ENCODE measurements at regions not wholly inside any gene's neighbourhood (a gene's known extent, or its start where the extent isn't known, plus 50 kb on each side); places are given as distances from the start of the nearest gene placed in this dataset.

DNA sequence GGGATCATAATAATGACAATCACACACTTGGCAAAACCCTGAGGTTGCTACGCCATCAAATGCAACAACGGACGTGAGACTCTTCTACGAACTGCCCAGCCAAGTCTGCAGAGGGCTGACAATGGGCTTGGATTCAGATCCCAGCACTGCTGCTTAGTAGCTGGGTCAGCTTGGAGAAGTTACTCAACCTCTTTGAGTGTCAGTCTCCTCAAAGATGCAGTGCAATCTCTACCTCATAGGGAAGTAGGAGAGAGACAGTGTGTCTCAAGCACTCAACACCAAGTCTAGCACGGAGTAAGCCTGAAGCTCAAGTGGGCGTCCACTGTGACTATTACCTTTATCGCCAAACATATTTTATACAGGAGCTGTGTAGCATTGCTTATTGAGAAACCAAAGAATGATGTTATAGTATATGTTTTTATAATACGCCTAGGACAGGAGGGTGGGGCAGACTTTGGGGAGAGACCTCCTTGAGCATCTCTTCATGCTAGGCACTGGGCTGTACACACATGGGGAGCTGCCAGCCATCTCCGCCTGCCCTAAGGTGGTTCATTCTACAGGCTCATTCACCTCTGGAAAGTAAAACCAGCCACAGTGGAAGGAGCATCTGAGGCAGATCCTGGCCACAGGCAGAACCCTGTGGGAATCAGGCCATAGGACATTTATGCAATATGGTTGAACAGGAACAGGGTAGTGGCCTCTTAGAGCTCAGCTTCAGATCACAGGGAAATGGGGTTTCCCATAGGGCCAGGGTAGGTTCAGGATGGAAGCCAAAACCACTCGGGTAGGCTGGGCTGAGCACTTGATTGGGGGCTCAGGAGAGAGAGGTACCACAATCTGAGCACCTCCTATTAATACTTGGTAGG, 160.2 kb downstream of the MRPL14 start:
- DNase-seq: no peak

DNA sequence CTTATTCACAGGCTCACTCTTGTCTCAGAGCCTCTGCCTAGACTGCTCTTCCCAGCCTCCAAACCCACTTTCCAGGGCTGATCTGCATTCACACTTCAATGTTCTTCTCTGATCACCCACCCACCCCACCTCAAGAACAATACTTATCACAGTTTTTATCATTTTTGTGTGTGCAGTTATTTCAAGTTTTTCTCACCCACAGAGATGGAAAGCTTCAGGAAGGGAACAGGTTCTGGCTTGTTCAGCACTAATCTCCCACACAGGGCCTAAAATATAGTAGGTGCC, 160.9 kb downstream of the MRPL14 start:
- DNase-seq: no peak

DNA sequence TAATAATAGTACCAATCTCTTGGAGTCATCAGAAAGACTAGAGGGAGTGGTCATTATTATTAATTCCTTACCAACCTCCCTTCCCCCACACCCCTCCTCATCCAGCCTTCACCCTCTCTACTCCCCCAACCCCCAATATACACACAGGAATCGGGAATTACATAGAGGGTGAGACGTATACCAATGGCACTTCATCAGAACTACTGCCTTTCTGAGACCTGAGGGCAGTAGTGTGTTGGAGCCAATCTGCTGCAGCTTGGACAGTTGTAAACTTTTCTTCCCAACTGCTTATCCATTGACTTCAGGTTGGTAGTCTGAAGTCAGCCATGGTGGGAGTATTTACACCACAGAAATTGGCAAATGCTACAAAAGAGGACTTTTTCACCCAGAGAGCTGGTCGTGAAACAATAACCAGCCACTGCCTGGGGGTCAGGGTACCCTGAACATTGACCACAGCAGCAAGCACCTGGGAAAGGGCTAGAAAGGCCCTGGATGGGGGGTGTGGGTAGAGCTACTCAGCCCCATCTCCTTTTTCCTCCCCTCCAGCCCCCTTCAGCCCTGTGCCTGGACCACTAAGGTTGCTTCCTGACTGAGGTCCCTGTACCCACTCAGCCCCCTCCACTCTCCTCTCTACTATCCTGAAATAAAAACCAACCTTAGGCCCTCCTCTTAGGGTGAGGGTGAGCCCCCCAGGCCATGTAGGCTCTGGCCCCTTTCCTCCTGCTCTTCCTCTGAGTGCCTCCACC, 161.5 kb downstream of the MRPL14 start:
- DNase-seq: no peak

DNA sequence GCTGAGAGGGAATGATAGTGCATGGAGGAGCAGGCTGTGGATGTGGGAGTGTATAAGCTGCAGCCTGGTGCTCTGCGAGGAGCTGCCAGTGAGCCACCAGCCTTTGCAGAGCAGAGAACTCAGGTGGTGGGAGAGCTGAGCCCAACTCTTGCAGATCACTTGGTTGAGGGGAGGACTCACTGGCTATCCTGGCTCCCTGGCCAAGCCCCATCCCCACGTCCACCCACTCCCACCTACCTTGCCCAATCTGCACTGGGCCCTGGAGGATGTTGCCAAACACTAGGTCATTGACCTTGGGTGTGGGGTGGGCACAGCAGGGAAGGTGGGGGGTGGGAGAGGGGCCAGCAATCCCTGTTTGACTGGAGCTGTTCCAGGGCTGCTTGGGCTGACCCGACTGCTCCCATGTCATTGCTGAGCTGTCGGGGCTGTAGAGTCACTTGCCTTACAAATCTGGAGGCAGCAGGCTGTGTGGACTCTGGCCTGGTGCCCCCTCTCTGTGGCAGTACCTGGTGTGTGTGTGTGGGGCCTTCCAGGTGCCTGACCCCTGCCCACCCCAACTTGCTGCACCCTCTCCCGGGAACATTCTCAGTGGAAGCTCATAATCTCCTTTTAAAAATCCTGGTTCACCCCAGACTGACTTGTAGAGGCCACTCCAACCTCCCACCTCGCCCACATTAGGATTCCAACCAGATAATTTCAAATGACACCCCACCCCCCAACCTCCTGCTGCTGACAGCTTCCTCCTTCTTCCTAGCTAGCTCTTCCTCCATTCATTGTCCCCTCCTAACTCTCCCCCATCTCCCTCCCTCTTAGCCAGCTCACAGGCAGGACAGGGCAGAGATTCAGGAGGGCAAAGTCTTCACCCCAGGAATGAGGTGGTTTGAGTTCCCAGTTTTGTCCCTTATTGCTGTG, 162.3 kb downstream of the MRPL14 start:
- DNase-seq: no peak

DNA sequence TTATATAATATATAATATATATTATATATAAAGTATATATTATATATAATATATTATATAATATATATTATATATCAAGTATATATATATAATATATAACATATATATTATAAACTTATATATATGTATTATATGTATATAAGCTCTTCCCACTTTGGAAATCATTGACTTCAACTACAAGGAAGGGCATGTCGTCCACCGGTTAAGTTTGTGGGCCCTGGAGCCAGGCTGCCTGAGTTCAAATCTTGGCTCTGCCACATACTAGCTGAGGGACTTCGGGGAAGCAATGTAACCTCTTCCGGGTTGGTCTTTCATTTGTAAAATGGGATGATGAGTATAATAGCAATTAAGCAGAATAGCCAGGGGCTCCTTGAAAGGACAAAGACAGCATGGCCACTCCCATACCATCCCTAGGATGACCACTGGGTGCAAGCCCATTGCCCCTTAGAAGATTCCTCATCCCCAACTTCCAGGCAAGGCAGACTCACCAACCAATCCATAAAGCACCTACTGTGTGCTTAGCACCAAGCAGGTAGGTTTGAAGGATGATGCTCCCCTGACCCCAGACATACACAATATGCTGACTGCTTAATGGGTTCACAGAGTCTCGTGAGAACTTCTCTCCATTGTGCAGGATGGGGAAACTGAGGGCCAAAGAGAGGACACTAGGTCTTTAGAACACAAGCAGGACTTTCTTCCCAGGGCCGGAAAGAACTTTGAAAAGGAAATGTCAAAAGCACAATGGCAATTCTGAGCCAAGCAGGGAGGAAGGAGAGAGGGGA, 163.2 kb downstream of the MRPL14 start:
- no peak for DNase-seq

DNA sequence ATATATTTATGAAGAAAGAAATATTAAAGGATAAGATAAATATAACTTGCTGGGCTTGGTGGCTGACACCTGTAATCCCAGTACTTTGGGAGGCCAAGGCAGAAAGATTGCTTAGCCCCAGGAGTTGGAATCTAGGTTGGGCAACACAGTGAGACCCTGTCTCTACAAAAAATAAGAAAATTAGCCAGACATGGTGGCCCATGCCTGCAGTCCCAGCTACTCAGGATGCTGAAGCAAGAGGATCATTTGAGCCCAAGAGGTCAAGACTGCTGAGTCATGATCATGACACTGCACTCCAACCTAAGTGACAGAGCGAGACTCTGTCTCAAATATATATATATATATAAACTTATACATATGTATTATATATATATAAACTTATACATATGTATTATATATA, 164.0 kb downstream of the MRPL14 start:
- no peak for DNase-seq

DNA sequence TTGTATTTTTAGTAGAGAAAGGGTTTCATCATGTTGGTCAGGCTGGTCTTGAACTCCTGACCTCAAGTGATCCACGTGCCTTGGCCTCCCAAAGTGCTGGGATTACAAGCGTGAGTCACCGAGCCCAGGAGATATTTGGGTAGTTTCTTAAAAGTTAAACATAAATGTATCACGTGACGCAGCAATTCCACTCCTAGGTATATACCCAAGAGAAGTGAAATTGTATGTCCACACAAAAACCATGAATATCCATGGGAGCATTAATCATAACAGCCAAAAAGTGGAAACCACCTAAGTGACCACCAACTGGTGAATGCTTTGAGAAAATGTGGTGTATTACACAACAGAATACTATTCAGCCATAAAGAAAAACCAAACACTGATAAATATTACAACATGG, 164.8 kb downstream of the MRPL14 start:
- no peak for DNase-seq

DNA sequence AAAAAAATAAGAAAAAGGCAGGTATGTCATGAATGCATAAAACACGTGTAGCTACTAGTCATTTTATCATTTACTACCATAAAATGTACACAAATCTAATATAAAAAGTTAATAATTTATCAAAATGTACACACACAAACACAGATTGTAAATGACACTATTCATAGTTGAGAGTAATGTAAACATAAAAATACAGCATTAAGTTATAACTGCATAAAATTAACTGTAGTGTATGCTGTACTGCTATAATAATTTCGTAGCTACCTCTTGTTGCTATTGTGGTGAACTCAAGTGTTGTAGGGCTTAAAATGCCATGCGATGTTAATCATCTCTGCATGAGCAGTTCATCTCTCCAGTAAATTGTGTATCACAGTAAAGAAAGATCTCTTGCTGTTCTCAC, 170.0 kb downstream of the MRPL14 start:
- no peak for DNase-seq

DNA sequence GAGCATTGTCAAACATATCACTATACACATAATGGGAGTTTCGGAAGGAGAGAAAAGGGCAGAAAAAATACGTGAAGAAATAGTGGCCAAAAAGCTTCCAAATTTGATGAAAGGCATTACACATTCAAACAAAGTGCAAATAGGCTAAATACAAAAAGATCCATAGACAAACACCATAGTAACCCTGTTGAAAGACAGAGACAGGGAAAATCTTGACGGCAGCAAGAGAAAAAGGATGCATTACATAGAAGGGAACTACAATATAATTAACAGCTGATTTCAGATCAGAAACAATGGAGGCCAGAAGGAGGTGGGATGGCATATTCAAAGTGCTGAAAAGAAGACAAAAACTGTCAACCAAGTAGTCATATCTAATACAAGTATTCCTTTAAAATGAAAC, 170.8 kb downstream of the MRPL14 start:
- no peak for DNase-seq

DNA sequence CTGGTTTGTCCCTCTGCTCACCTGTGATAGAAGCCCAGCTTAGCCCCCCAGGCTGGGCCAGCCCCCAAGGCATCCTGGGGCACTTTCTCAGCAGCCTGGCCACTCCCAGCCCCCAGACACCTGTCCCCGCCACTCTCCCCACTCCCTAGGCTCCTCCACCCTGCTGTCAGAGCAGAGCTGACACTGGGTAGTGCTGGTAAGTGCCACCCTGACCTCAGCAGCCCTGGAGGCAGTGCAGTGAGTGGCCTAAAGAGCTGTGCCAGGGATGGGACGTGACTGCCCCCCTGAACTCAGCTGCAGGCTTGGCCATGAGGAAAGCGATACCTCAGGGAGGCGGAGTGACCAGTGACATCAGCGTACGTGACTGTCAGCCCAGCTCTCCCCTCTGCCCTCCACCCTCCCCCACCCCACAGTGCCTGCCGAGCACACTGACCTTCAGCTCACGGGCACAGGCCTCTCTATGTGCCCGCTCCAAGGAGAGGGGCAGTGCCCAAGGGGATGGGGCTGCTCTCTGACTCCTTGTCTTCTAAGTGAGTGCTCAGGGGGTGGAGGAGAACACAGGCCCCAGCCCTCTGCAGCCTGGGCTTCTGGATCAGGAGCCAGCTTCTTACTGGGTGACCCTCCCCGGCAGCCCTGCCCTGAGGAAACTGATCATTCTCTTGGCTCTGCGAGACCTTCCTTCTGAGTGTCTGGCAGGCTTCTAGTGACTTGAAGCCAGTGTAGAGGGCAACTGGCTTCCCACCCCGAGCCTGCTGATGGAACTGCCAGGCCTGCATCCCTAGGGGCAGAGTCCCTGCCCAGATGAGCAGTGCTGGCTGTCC, 172.7 kb downstream of the MRPL14 start:
- DNase-seq: no peak

DNA sequence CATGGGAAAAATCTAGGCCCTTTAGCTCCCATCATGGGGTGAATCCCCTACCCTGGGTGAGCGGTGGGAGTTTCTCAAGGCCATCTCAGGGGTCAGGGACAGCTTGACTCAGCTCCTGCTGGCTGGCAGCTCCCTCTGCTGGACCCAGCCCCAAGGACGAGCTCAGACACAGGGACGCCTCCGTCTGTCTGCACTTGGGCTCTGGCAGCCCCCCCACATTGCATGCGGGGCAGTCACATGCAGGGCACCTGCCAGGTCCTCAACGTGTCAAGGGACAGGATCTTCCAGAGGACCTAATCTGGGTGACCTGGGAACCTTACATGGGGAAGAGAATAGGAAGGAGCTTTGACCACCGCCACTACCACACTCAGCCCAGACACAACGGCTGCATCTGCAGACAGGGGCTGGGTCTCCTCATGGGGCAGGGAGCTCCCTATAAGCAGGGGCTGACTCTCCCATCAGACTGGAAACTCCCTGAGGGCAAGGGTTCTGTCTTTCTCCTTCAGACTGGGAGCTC, 173.4 kb downstream of the MRPL14 start:
- DNase-seq: no peak

DNA sequence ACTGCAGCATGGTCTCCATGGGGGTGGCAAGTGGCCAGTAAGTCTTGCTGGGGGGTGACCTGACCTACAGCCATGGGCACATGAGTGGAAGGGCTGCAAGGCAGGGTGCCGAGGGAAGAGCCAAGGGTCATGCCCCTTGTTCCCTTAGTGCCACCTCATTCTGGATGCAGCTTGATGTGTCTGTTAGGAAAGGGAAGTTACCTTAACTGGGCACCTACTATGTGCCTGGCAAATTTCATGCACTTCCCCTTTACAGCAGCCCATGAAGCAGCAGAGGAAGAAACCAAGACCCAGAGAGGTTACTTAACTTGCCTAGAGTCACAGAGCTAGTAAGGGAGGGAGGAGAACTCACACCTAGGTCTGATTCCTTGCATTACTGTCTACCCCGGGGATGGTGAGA, 174.0 kb downstream of the MRPL14 start:
- DNase-seq: no peak

DNA sequence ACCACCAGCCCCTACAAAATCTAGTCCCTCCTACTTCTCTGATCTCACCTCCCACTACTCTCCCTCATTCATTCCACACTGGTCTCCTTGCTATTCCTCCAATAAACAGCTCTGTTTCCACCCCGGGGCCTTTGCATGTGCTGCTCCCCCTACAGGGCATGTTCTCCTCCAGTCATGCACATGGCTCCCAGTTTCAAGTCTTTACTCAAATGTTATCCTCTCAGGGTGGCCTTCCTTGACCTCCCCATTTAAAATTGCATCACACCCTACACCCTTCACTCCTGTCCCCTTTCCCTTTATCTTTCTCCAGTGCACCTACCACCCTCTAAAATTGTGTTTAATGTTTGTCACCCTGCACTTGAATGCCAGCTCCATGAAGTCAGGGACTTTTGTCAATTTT, 174.5 kb downstream of the MRPL14 start:
- no peak for DNase-seq

DNA sequence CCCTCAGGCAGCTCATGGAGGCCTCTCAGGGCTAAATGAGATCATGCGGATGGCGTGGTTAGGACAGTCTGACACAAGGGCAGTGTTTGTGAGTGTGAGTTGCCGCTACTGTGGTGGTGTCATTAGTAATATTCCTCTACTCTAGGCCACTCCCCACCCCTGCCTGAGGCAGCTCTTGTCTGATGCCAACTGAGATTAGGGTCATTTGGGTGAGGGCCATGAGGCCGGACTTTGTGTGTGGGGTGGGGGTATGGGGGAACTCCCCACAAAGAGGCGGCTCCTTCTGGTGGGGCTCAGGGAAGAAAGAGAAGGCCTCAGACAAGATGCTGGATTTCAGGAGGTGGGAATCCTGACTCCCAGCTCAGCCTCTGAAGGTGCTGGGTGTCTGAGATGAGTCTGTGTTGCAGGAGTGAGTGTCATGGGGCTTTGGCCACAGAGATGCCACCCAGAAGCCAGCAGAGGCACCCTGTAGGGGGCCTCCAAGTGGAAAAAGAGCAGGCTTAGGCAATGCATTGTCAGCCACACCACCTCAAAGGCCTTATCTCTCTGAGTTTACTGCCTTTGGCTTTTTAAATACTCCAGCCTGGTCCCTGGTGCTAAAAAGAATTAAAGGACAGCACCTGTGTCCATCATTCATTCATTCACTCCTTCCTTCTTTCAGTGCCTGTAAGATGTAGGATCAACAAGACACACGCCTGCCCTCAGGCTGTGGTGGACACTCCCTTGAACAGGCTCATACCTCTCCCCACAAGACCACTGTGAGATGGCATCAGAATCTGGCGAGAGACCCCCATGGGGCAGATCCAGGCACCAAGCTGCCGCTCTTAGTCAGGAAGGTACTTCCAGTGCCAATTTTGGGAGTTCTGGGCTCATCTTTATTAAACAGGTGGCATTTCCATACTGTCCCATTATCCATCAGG, 175.2 kb downstream of the MRPL14 start:
- DNase-seq: no peak

DNA sequence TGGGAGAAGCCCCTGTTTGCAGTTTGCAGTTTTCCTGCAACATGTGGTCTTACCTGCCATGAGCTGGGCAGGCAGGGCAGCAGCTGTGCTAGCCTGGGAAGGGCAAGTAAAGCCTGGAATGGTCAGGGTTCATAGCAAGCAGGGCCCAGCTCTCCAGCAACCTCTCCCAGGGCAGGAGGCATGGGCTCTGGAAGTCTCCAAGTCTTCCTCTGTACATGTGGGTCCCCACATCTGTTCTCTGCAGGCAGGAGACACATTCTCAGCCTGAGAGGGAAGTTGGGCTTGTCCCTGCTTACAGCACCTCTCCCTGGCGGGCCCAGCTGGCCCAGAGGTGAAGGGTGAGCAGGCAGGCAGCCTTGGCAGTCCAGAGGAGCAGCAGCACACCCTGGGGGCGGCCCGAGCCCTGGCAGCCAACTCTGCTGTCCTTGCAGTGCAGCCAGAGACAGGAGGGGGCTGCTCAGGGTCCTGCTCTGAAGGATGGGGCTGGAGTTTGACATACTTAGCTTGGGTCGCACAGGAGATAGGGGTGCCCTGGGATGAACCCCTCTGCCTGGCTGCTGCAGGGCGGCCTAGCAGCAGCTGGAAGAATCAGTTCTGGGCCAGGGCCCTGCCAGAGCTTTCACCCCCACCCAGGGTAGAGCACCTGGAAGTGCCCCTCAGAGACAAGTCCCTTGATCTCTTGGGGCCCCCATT, 176.0 kb downstream of the MRPL14 start:
- no peak for DNase-seq

DNA sequence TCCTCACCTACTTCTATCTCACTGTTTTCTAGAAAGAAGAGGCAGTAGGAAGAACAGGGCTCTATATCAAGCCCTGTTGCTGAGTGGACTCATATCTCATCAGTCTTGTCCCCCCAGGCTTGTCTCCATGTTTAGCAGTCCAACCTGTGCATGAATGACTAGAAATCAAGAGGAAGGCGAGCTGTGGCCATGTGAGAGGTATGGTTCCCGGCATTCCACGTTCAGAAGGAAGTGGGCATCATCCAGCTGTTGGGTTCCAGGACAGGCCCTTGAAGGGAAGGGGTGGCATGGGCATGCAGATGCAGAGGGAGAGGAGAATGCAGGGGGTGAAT, 176.6 kb downstream of the MRPL14 start:
- DNase-seq: no peak

DNA sequence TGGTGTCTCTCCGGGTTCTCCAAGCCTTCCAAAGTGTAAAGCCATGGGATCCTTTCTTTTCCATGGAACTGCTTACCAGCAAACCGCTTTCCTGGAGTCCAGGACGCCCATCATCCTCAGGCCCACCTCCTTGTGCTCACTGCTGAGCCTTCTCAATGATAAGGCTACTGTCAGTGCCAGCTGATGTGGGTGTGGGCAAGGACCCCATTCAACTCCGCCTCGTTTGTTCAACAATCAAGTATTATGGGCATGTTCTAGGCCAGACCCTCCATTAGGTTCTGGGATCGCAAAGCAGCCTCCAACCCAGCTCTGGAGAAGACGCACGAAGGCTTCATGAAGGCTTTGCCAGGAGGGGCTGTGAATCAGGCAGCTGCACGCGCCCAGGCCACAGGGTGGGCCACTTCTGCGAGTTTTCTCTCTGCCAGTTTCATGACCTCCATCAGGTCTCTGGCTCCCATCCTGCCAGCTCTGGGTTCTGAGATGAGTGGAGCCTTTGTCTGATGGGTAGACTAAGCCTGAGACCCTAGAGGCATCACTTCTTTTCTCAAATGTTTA, 177.1 kb downstream of the MRPL14 start:
- DNase-seq: no peak

DNA sequence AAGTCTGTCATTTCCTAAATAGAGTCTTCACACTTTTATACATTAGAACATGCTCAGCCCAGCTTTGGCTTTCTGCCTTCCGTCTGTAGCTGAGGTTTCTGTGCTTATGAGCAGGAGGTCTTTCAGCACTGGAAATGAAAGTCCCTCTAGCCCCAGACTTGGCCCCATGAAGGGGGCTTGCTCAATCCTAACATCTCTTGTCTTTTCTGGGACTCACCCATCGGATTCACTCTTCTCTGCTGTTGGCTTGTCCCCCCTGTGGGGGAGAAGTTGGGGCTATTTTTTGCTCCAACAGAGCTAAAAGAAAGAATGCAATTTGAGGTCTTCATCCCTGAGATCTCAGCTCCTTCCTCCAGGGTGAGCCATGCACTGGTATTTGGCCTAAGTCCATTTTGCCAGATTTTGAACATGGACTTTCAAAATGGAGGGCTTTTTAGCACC, 177.7 kb downstream of the MRPL14 start:
- no peak for DNase-seq

Measured in DMS153 (cell line).